Adrenal gland (tissue), 5 donors: ENCODE measurements at regions not wholly inside any gene's neighbourhood (a gene's known extent, or its start where the extent isn't known, plus 50 kb on each side); places are given as distances from the start of the nearest gene placed in this dataset.
"Not testable (repeated sequence)": the region's sequence is repeated elsewhere in the genome, so short reads cannot be mapped to it uniquely, and the experiment has no call there.

Experiments
- CTCF ChIP-seq, 6 experiments: fragments of 450-650 bp in 4 of 6; fragments of 200-600 bp in 2 of 6; sonication (generic) in 1 of 6; IDR thresholded peaks; 1 replicate in 5 of 6; 2 replicates in 1 of 6; pipeline versions ENCODE4 v1.5.1 to v1.8.0; 2016 to 2021; ENCODE audit warnings: antibody characterized with exemption in 6 of 6, mild to moderate bottlenecking in 2 of 6, moderate library complexity in 1 of 6
- POLR2A ChIP-seq, 2 donors: fragments of 450-650 bp; IDR thresholded peaks; one replicate each; pipeline ENCODE4 v1.6.1; 2017; ENCODE audit warnings: antibody characterized with exemption in 2 of 2, mild to moderate bottlenecking in 2 of 2, moderate library complexity in 1 of 2
- donor health status: DM: no; HTN: no; CAD: no.

- not testable (repeated sequence) for TF ChIP-seq CTCF, POLR2A (IDR thresholded peaks at IDR 0.05)
Measured at GRCh38 chr14:49965068-49965651, 72.3 kb downstream of the ARF6 start.
